Fibroblast of skin of abdomen (primary cell): ENCODE measurements at regions not wholly inside any gene's neighbourhood (a gene's known extent, or its start where the extent isn't known, plus 50 kb on each side); places are given as distances from the start of the nearest gene placed in this dataset.
"Not testable (repeated sequence)": the region's sequence is repeated elsewhere in the genome, so short reads cannot be mapped to it uniquely, and the experiment has no call there.

Source experiments
- DNase-seq: peaks from one replicate; pipeline ENCODE4 v3.0.0-alpha.2; 2013

DNA sequence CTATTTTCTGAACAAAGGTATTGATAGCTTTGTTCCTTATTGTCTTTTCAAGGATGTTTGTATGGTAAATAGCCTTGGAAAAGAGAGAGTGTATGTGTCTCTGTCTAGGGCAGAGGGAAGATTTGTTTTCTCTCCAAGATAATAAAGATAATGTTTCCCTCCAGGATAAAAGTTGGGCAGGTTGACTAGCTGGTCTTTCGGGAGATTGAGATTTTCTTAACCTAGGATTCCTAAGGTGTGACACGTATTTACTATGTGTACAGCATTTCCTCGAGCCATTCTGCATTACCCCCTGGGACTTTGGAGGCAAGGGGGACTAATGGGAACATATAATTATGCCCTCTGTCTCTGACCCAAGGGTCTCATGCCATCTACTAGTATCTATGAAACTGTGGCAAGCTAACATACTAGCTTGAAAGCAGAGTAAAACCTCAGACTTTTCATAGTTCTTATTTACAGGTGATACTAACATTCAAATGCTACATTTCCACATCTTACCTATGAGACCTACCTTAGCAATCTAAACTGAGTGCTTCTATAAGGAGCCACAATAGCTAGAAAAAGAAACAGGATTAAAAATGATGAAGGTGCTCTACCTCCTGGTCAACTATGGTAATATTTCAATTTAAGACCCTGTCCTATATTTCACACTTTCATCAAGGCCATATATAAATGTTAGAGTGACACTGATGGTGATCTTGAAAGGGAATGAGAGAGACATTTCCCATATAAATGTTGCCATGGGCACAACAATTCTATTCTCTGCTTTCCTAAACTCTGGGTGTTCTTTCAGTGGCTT is 252.9 kb upstream of the CBLB start:
- no peak for DNase-seq

DNA sequence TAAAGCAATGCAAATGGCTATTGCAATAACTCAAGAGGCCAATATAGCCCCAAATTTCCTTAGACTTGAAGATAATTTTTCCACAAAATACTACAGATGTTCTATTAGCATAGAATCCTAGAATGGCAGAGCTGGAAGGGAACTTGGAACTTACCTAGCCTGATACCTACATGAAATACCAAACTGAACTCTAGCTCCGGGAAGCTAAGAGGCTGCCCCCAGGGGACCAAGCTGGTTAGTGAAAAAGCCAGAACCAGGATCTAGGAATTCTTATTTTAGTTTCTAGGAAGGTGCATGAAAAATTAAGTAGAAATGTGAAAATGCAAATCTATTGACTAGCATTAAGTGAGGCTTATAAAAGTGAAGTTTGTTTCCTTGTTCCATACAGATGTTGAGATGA is 256.0 kb upstream of the CBLB start:
- DNase-seq, result no peak

DNA sequence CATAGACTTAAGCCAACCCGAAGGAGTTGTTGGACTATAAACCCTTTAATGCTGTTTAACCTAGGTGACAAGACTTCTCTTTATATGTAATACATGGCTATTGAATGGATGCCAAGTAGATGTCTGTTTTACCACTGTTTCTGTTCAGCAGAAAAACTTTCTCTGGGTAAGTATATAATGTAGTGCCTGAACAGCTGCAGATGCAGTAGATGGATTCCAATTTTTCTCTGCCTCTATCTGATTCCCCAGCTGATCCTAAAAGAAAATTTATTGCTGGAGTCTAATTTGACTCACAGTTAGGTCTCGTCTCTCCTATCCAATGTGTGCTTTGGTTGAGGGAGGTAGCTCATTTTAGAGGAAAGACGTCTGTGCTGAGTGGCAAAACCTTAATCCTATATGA is 256.5 kb upstream of the CBLB start:
- peak; percentile 34 for DNase-seq

DNA sequence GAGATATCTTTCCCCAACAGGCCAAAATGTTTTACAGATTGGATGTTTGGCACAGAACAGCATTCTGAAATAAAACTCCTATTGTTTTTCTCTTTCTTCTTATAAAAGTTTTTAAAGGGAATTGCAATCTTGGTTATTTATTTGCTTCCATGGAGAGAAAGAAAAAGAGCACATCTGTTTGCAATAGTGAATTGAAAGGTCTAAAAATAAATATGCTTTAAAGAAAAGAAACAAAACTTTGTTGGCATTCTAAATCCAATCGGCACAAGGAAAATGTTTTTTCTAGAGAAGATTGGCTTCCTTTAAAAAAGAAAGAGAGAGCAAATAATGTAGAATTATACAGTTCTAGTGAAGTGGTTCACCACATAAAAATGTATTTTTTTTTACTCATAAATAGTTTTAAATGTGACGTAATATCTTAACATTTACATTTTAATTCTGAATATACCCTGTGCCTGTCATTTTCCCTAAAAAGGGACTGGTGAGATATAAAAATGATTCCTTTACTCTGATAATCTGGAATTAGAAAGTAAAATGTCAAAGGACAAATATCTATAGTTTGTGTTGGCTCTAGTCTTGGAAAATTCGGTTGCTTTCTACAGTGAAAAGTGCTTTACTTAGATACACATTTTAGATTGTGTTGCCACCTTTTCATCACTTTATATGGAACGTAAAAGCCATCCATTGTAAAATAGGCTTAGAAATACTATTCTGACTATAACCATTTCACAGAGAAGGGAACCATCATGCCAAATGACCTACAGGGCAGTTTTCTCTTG is 257.4 kb upstream of the CBLB start:
- no peak for DNase-seq

DNA sequence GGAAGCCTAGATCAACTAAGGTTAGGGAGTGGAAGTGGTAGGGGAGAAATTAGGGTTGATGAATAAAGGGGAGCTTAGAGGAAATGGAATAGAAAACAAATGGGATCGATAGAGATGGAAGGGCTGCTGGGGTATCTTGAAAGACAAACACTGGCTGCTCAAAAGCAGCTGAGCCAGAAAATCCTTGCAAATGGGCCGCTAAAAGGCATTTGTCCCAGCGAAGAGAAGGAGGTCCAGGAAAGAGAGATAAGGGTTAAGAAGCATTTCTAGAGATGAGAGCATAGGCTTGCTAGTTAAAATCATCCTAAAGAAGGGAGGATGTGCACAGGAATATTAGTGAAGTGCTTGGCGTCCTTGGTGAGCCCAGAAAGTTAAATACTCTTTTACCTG is 258.0 kb upstream of the CBLB start:
- DNase-seq, result no peak

DNA sequence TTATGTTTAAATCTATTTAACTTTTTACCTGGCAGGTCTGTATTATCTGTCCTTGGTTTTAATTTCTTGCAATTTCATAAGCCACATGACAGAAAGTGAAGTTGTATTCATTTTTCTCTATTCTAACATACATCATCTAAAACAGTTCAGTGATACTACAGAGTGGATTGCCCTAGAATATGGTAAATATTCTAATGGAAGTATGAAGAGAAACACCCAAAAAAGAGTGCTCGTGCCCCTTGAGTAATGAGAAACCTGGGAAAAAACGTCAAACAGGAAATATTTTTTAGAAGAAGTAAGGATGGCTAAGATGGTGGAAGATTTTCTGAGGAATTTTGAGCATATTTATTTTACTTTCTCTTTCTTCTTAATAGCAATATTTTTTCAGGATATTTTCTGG is 261.1 kb upstream of the CBLB start:
- no peak for DNase-seq

DNA sequence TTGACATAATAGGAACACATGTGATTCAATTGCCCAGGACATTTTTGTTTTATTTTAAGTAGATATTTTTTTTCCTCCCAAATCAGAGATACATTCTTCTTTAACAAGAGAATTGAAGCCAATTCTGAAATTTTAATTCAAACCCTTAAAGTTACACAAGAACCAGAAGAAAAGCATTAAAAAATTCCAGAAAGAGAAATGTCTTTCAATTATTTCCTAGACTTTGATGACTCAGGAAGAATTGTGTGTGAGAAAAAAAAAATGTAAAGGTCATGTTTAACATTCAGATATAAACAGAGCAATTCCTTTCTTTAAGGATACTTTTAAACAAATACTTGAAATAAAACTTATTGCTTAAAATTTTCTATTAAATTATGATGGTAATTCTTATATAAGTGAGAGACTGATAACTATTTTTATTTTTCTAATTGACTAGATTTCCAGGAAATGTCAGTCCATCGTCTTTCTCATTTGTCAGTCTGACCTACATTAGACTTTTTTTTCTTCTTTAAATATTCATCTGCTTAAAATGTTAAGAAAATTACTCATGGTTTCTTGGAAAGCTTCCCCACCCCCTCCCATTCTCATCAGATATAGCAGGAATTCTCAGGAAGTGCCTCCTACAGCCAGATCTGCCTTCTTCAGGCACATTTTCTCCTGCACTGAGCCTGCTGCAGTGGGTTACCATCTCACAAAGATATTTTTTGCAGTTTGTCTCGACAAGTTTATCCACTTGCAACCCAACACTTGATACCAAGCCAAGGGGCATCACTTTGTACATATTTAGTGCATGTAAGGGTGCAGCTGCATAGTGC is 261.8 kb upstream of the CBLB start:
- peak; percentile 93 for DNase-seq

DNA sequence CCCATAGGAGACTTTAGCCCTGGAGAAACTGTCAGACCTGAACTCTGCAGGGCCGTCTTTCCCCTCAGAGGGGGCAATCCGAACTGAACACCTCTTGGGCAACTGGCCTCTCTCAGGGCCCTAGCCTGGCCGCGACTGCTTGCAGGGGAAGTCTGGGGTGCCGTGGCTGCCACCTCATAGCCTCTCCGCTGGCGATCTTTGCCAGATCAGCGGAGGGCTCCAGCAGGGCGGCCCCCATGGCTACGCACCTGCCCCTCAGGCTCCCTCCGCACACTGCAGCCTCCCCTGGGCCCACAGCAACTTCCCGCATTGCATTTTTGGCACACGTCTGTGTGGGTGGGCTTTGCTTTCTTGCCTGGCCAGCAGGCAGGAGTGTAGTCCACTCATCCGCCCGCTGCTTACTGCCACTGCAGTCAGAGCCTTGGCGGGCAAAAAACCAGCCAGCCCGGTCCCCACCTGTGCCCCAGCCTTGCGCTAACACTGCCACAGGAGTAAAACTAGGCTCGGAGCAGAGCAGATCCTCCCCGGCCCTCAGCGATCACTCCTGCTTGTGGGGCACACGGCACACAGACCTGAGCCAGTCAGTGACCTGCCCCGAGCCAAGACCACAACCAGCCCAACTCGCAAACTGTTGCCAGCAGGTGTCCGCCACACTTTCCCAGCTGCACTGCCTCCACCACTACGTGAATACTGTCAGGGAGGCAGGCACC is 266.8 kb upstream of the CBLB start:
- DNase-seq, result no peak

DNA sequence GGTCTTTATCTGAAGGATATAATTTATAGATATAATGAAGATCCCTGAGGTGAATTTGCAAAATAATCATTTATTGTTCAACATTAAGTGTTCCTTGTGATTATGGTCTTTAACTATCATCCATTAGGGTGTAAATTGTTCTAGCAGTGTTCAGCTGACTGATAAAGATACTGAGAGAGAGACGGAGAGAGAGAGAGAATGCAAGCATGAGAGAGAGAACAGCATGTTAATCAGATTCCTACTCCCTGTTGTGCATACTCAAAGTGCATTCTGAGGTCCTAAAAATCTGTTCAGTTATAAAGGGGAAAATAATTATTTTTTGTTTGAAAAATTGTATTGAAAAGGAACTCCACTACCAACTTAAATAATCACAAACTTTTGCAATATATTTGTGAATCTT is 271.0 kb upstream of the CBLB start:
- no peak for DNase-seq

DNA sequence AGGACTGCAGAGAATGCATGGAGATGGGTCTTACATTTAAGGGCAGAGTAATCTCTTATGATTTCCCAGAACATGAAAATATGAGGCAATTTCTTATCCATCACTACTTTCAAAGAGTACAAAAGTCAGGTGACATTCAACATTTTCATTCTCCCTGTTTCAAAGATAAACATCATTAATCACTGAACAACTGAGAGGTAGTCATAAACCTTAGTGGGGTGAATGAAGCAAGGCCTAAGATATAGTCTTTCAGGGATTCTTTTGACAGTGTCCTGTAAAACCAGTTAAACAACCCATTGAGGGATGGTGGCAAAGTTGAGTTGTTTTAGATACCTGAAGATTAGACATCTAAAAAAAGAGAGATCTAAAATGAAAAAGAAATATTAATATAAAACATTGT is 271.6 kb upstream of the CBLB start:
- DNase-seq, result no peak

DNA sequence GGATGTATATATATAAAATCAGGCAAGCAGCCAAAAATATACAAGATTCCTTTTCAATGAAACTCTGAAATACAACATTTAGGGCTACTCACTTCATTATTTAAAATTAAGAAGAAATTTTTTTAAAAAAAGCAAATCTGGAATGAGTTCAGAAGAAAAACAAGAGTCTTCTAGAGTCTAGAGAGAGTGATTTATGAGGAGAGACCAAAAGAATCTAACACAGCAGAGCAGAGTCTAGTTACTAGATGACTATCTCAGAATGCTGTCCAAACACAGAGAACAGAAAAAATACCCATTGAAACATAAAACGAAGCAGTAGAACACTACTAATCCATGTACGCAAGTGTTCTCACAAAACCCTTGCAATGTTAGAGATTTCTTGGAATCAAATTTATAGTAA is 275.2 kb upstream of the CBLB start:
- peak; percentile 69 for DNase-seq

DNA sequence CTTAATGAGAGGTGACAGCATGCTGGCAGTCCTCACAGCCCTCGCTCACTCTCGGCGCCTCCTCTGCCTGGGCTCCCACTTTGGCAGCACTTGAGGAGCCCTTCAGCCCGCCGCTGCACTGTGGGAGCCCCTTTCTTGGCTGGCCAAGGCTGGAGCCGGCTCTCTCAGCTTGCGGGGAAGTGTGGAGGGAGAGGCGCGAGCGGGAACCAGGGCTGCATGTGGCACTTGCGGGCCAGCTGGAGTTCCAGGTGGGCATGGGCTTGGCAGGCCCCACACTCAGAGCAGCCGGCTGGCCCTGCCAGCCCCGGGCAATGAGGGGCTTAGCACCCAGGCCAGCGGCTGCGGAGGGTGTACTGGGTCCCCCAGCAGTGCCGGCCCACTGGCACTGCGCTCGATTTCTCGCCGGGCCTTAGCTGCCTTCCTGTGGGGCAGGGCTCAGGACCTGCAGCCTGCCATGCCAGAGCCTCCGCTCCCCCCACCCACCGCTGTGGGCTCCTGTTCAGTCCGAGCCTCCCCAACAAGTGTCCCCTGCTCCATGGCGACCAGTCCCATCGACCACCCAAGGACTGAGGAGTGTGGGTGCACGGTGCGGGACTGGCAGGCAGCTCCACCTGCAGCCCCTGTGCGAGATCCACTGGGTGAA is 279.7 kb upstream of the CBLB start:
- DNase-seq, result not testable (repeated sequence)

DNA sequence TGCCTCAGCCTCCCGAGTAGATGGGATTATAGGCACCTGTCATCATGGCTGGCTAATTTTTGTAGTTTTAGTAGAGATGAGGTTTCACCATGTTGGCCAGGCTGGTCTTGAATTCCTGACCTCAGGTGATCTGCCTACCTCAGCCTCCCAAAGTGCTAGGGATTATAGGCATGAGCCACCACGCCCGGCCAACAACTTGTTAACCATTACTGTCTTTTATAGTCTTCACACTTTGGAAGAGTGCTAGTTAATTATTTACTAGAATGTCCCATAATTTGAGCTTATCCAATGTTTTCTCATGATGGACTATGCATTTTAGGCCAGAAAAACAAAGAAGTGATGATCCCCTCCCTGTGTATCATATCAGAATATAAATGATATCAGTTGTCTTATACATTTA is 288.6 kb upstream of the CBLB start:
- DNase-seq, result no peak

DNA sequence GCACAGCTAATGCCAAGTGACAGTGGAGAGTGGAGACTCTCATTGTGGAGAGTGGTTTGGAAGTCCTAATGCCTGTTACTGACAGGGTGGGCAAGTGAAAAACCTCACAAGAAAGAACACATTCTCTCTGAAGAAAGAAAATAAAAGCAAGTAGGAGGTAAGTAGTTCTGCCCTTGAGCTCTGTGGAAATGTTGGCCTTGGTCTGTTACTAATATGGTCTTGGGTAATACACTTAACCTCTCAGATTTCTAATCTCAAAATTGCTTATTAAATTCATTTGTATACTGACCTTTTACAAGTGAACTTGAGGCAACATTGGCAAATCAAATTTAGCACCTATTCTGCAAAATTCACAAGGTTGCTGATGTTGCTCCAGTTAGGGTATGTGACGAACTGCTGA is 291.6 kb upstream of the CBLB start:
- DNase-seq, result no peak

DNA sequence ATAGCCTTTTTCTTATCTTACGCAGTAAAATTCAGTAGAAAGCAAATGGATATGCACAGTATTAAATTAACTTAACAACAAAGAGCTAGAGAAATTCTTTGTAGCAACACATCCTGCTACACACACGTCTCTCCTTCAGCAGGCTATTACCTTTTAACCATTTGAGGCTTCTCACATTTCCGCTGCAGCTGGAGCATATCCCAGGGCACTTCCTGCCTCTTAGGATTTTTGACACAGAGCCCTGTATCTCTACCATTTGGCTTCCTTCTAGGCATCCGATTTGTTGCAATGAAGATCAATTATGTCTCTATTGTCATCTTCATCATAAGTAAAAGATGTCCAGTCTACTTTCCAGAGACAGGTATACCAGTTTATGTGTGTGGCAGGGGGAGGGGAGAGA is 292.4 kb upstream of the CBLB start:
- no peak for DNase-seq

DNA sequence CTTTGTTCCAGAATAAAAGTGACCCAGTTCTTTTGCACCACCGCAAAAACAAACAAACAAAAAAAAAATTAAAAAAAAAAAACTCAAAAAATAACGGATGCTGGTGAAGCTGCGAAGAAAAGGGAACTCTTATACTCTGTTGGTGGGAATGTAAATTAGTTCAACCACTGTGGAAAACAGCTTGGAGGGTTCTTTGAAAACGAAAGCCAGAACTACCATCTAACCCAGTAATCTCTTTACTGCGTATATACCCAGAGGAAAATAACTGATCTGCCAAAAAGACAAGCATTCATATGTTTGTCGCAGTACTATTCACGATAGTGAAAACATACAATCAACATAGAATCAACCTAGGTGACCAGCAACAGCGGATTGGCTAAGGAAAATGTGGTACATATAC is 298.9 kb upstream of the CBLB start:
- no peak for DNase-seq

DNA sequence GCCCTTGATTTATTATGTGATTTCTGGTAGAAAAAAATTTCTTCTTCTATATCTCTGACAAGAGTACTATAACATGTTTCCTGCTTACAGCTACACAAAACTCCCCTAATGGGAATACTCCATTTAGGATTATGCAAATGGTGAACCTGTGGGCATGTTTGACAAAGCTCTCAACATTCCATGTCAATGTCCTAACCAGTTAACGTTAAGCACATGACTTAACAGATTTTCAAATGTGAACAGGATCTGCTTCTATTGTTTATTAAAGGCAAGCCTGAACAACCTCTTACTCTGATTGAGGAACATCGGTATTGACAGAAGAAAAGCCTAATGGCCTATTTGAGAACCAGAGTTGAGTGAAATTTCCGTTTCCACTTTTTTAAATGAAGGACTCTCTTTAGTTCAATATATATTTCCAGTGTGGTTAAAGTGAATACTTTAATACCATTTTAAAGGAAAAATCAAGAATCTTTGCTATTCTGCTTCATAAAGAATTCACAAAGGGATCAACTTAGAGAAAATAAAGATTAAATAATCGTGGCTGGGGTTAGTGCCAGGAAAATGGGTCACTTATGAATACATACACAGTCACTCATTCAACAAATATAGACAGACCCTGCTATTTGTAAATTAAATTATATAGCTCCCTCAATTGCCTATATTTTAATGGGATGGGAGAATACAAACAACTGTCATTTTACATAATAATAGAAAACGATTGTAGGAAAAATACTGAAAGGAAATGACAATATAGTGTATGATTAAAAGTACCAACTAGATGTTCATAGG is 300.3 kb upstream of the CBLB start:
- DNase-seq, result no peak

DNA sequence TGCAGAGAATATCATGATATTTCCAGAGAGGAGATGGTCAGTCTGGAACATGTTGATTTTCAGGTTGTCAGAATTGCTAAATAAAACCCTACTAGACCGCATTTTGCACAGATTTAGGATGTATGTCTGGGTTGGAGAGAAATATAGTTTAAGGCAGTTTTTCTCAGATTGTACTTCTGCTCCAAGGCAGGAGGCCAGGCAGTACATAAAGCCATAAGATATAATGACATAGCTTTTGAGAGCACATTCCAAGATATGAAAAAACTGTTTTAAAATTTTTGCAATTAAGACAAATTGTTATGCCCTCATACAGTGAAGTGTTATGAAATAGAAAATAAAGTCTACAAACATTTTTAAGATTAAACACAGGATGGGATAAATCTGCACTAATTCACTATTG is 301.8 kb upstream of the CBLB start:
- no peak for DNase-seq

DNA sequence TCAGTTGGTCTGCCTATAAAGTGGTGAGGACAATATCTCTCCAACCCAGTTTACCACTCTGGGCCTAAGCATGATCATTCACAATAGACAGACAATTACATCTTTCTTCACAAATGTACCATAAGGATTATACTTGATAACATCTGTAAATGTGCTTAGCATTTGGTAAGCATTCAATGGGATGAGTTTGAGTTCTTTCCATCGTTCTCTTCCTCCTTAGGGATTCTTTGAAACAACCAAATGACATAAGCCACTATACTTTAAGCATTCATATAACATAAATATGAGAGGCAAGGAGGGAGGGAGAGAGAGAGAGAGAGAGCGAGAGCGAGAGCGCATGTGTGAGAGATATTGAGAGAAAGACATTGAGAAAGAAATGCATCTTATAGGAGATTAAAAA is 303.3 kb upstream of the CBLB start:
- no peak for DNase-seq

DNA sequence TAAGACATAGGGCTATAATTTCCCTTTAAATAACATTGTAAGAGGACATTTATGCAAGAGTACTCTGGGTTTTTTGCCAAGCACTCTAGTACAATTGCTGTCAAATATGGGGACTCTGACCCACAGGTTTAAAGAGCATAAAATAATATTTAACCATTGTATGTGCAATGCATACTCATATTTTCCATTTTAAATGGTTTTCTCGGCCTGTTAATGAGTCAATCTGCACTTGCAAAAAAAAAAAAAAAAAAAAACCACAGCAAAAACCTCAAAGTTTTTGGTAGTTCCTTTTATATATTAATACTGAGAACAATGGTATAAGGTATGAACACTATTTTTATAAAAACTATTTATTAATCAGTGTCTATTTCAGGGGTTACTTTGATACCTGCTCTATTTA is 304.0 kb upstream of the CBLB start:
- no peak for DNase-seq

DNA sequence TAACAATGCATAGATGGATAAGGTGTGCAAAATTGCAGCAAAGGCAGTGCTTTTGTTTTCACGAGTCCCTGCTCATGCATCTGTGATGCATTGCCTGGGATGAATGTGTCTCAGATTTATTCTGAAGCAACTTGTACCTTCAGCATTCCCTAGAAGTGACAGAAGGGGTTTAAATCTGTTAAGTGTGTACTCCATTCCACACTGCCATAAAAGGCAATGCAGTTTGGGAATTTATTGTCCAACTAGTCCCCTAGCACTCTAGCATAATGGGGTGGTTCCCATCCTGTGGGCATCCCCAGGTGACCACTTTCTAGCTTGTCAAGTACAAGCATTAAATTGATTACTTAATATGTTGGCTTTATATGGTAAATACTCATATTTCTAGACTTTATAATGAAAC is 306.5 kb upstream of the CBLB start:
- DNase-seq, result no peak
